Activated CD8-positive, alpha-beta T cell treated with anti-CD3 and anti-CD28 coated beads for 36 hours (primary cell): ENCODE measurements at regions not wholly inside any gene's neighbourhood (a gene's known extent, or its start where the extent isn't known, plus 50 kb on each side); places are given as distances from the start of the nearest gene placed in this dataset.

Experiments used
- ATAC-seq: fragments of 200-7000 bp; cut with Tn5 transposase; one replicate; pipeline ENCODE4 v1.10.0; 2021; ENCODE audit warnings: mild to moderate bottlenecking, moderate library complexity
- CTCF ChIA-PET: fragments of 350-600 bp; sonication (Branson Sonifier 250); formaldehyde crosslinking; loops from one replicate; lab custom pipeline; 2021; ENCODE audit warnings: antibody characterized with exemption; lab: Charles Lee
- POLR2A ChIA-PET: fragments of 350-600 bp; sonication (Branson Sonifier 250); formaldehyde crosslinking; loops from one replicate; lab custom pipeline; 2021; ENCODE audit warnings: antibody characterized with exemption; lab: Charles Lee
- DNase-seq: peaks from one replicate; pipeline ENCODE4 v3.0.0-alpha.2; 2020
- H3K27ac Mint-ChIP-seq: one replicate; pipeline ENCODE4 v1.8.0; 2021; ENCODE audit warnings: mild to moderate bottlenecking, mixed read lengths
- H3K27me3 Mint-ChIP-seq: one replicate; pipeline ENCODE4 v1.8.0; 2021; ENCODE audit warnings: mixed read lengths
- H3K36me3 Mint-ChIP-seq: one replicate; pipeline ENCODE4 v1.8.0; 2021; ENCODE audit warnings: low read depth, mixed read lengths
- H3K4me1 Mint-ChIP-seq: one replicate; pipeline ENCODE4 v1.8.0; 2021; ENCODE audit warnings: low read depth, mixed read lengths
- H3K4me3 Mint-ChIP-seq: one replicate; pipeline ENCODE4 v1.8.0; 2021; ENCODE audit warnings: mild to moderate bottlenecking, moderate library complexity, mixed read lengths
- H3K9me3 Mint-ChIP-seq: one replicate; pipeline ENCODE4 v1.8.0; 2021; ENCODE audit warnings: mixed read lengths
- CTCF ChIP-seq: fragments of 200-600 bp; IDR thresholded peaks from one replicate; pipeline ENCODE4 v1.8.0; 2022; ENCODE audit warnings: antibody characterized with exemption, mild to moderate bottlenecking
- intact Hi-C: fragments of 100-400 bp; cut with micrococcal nuclease; formaldehyde crosslinking; loops from one replicate; pipeline ENCODE4 v1.10.0; 2022

DNA sequence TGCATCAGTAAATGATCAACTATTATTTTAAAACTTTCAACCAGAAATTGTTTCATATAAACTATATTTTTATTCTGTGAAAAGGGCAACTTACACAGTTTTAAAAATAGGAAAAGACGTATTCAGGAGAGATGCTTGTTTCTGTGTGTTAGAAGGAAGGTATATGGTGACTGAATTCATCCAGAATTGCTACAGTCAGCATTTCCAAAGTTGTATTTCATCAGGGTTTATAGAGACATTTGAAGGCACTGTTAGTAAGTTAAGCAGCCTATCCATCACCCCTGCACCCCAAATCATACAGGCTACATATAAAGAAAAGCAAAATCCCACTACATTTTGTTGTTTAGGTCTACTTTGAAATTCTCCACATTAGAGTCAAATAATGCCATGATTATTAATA lies 716.0 kb downstream of the KCTD16 start:
- H3K4me3 Mint-ChIP-seq = no peak overlapping the region
- ChIA-PET POLR2A (no interaction called here), CTCF (no interaction called here)
- TF ChIP-seq CTCF = no peak
- DNase-seq (no peak), ATAC-seq (no peak)
- H3K9me3 Mint-ChIP-seq = peaks cover 4% of the 10 kb centered on the region
- intact Hi-C loops = no loop called here
- H3K27me3 Mint-ChIP-seq = no peaks in the 10 kb centered on the region
- H3K4me1 Mint-ChIP-seq = no peaks in the 10 kb centered on the region
- no peak overlapping the region for H3K27ac Mint-ChIP-seq
- H3K36me3 Mint-ChIP-seq = no peaks in the 10 kb centered on the region

DNA sequence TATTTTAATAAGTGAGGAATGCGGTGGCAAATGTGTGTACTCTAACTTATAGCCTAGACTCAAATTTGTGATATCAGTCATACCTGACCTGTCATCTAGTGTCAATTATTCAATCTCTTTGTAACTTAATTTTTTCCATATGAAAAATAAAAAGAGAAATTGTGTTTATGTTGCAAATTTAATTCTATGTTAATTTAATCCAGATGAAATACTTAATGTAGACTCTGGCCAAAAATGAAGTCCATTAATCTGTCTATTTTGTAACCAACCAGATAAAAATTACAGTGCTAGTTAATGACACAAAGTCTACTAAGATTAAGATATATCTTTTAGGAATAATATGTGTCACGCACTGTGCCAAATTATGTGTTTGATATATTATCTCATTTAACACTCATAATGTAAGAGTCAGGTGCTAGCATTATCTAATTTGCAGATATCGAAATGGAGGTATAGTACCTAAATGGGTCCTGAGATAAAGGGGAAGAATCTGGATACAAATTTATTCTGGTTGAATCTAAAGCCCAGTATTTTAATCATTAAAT lies 712.1 kb downstream of the KCTD16 start:
- intact Hi-C loops = no loop called here

DNA sequence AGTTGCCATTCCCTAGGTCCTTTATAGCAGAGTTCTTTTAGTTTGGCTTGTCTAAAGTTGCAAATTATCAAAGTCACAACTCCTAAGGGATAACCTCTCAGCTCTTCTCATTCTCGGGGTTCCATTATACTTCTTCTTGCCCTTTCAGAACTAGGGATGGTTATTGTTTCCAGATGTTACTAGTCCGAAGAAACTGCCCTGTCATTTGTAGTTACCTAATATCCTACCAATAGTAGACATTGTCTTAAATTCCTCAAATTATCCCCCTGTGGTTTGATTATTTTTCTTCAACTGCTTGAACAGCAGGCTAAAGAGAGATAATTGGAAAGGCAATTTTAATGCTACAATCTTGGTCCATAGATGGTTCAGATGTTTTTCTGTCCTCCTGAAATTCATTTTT lies 709.8 kb downstream of the KCTD16 start:
- DNase-seq = no peak
- no peaks in the 10 kb centered on the region for H3K4me1 Mint-ChIP-seq
- H3K9me3 Mint-ChIP-seq = peaks cover 4% of the 10 kb centered on the region
- no peak overlapping the region for H3K27ac Mint-ChIP-seq
- no peak for TF ChIP-seq CTCF
- ChIA-PET CTCF (no interaction called here), POLR2A (no interaction called here)
- no peak for ATAC-seq
- no peak overlapping the region for H3K4me3 Mint-ChIP-seq
- intact Hi-C loops = no loop called here
- no peaks in the 10 kb centered on the region for H3K27me3 Mint-ChIP-seq
- no peaks in the 10 kb centered on the region for H3K36me3 Mint-ChIP-seq

More for the DNA sequence above, 712.1 kb downstream of the KCTD16 start:
- Mint-ChIP-seq H3K36me3 (no peaks in the 10 kb centered on the region), H3K9me3 (peaks cover 2% of the 10 kb centered on the region), H3K4me3 (no peak overlapping the region), H3K4me1 (no peaks in the 10 kb centered on the region), H3K27me3 (no peaks in the 10 kb centered on the region), H3K27ac (no peak overlapping the region)
- ChIA-PET POLR2A (no interaction called here), CTCF (no interaction called here)
- ATAC-seq (no peak), DNase-seq (no peak)
- TF ChIP-seq CTCF = no peak

- Mint-ChIP-seq H3K27ac (no peak overlapping the region), H3K36me3 (no peaks in the 10 kb centered on the region), H3K9me3 (peaks cover 4% of the 10 kb centered on the region), H3K27me3 (no peaks in the 10 kb centered on the region), H3K4me1 (no peaks in the 10 kb centered on the region), H3K4me3 (no peak overlapping the region)
- POLR2A ChIA-PET = no interaction called here
- DNase-seq (no peak), ATAC-seq (no peak)
- no peak for TF ChIP-seq CTCF
- CTCF ChIA-PET = no interaction called here
- intact Hi-C loops = no loop called here
Observed at GRCh38 chr5:144876990-144877389, 706.3 kb downstream of the KCTD16 start.

- Mint-ChIP-seq H3K9me3 (peaks cover 4% of the 10 kb centered on the region), H3K27me3 (no peaks in the 10 kb centered on the region), H3K4me1 (no peaks in the 10 kb centered on the region), H3K36me3 (no peaks in the 10 kb centered on the region), H3K27ac (no peak overlapping the region), H3K4me3 (no peak overlapping the region)
- POLR2A ChIA-PET = interaction anchor here (0.7 kb wide), 1 partner anchor 494 kb away, joined by 3 read pairs; no protein-coding TSS in a partner anchor
- TF ChIP-seq CTCF = no peak
- DNase-seq (no peak), ATAC-seq (no peak)
- CTCF ChIA-PET = no interaction called here
- intact Hi-C loops = no loop called here
Observed at GRCh38 chr5:144873076-144873475, 702.4 kb downstream of the KCTD16 start.
